GM18868 (cell line): ENCODE measurements at regions not wholly inside any gene's neighbourhood (a gene's known extent, or its start where the extent isn't known, plus 50 kb on each side); places are given as distances from the start of the nearest gene placed in this dataset.

Experiments used
- ATAC-seq: cut with Tn5 transposase; IDR thresholded peaks from one replicate; pipeline ENCODE4 v1.9.1; 2021; ENCODE audit warnings: mild to moderate bottlenecking, moderate library complexity; ENCODE audit not compliant: unreplicated experiment

DNA sequence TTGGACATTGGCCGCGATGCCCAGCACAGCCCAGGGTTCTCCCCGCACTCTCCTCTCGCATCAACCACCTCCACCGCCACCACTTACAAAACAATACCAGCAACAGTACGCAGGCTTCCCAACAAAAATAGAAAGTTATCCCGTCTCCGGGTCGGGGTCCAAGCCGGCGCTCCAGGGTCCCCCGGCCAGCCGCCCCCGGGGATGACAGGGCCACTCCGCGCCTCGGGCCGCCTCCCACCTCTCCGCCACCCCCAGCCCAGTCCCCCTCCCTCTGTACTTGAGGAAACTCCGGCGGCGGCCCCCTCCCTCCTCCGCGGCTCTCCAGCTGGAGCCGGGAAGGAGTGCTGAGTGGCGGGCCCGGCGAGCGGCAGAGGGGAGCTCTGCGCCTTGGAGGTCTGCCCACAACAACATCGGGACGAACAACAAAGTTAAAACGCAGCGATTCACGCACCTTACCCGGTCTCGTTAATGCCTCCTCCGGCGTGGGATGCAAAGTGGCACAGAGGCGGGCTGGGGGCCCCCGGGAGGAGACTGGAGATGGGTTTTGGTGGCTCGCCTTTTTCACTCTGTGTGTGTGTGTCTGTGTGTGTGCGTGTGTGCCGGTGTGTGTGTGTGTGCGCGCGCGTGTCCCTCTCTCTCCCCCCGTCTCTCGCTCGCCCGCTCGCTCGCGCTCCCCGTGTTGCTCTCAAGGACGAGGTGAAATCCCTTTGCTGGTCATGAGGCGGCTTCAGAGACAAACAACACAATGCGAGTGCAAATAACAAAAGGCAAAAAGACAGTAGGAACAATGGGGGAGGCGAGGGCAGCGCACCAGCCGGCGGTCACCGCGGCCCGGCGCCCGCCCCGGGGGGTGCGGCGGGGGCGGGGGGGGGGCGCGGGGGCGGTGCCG, 386.8 kb downstream of the BCAT1 start:
- no peak for ATAC-seq

DNA sequence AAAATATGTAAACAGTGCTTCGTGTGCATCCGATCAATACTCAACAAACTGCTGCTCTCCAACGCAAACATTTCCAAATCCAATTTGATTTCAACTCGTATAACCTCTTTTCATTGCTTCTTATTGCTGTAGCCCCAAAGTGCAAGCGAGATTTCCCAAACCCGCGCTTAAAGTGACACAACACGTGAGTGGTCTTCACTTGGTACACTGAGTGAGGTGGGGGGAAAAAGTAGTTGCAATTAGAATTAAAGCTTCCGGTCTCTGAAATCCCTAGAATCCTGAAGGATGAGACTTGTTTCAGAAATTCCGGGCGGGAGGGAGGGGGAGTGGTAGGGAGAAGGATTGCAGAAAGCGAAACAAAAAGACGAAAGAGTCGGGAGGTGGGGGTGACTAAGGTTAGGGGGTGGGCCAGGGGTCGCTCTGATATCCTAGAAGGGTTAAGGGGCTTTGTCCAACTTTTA, 387.5 kb downstream of the BCAT1 start:
- ATAC-seq = no peak

DNA sequence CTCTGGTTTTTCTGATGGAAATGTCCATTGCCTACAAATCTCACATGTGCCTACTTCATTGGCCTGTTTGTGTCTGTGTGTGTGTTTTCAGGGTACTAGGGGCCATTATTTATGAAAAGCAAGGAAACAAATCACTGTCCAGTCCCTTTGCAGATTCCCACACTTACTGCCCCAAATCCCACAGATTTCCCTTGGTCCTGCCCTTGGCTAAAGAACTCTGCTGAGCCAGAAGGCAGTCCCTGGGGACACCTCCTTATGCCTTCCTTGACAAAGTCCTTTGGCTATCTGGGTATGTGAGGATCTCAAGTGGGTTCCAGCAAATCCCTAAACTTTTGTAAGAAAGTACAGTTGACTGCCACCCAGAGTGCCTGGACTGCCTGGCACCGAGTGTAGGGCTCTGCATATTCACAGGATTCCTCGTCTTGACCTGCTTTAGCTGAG, 388.1 kb downstream of the BCAT1 start:
- ATAC-seq = no peak

DNA sequence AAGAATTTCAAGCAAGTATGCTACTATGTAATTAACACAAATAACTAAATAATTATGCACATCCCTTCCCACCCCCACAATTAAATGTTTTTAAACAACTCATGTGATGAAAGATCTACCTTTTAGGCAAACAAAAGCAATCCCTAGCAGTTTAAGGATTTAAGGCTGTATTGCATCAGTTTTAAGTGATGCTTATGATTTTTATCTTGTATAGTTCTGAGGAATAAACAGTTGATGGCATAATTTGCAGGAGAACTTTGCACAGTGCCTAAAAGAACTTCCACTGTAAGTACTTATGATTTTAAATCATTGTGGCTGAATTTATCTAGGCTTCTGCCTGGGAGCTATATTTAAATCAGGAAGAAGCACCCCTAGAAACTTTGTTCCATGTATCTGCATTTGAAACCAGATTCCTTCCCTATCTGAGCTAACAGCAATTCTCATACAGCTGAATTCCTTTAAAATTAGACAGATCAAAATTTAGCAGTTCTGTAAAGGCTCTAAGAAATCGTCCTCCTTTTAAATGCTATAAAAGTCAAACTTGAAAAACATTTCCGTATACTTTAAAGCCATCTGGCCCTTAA, 388.6 kb downstream of the BCAT1 start:
- no peak for ATAC-seq

DNA sequence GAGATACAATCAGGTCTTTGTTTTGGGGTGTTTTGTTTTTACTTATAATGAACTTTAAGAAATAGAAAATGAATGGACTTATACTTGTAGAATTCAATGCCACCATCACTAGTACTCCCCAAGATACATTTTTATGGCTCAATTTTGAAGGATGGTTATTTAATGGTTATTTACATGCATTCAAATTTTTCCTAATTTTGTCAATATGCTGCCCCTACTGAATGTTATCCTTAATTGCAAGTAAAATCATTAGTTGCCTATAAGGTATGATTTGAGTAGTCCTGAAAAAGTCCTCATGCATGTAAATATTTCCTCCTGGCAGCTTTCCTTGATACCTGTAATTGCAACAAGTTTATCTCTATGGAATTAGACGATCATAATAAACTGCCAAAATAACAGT, 391.2 kb downstream of the BCAT1 start:
- ATAC-seq = no peak

DNA sequence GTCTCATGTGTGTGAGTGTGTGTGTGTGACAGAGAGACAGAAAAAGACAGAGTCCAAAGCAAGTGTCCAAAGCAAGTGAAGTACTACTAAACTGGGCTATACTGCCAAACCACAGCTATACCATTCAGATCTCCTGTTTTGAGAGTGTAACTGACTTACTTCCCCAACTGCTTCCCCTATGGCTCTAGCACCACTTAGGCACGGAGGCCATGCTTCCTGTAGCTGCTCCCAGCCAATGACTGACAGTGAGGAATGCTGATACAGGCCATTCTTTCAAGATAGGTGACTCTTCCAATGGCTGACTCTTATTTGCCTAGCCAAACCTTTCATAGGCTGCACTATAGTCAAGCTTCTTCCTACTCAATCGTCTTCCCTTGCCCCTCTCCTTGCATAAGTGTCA, 393.2 kb downstream of the BCAT1 start:
- ATAC-seq = no peak

DNA sequence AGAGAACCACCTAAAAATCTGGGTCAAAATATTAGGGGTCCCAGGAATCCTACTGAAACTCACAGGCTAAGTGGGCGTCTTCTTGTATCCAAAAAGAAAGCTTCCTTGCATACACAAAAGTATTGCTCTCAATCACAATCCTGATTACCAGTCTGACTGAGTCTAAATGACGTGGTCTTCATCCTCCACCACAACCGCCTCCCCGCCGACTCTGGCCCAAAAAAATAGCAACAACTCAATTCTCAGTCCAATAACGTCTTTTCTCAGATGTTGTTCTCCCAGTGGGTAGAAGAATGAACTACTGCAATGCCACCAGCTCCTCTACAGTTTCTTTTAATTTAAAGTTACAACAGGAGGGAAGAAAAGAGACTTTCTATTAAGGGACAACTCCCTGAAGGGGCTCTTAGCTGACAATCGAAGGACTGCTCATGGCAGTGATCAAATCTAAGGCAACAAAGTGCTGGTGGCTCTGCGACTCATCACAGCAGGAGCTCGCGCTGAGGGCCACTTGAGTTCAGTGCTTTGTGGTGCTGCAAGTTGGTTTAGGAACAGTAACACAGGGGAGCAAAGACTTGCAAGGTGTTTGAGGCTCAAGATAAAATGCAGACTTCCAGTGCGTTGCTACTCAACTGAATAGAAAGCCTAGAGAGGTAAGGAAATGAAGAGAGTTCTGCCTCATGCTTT, 394.1 kb downstream of the BCAT1 start:
- no peak for ATAC-seq

DNA sequence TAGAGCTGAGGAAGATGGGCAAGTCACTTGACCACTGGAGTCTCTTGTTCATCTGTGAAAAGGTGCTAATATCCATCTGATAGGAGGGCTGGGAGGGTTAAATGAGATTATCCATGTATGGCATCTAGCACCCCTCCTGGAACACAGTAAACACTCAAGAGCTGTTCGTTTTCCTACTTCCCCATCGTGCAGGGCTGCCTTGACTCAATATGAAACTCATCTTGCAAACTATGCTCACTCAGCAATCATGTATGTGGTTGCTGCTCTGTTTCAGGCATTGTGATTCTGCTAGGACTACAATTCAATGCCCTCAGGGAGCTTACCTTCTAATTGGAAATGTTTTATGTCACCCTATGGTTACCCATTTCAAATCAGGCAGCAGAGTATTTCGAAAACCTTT, 395.6 kb downstream of the BCAT1 start:
- no peak for ATAC-seq

DNA sequence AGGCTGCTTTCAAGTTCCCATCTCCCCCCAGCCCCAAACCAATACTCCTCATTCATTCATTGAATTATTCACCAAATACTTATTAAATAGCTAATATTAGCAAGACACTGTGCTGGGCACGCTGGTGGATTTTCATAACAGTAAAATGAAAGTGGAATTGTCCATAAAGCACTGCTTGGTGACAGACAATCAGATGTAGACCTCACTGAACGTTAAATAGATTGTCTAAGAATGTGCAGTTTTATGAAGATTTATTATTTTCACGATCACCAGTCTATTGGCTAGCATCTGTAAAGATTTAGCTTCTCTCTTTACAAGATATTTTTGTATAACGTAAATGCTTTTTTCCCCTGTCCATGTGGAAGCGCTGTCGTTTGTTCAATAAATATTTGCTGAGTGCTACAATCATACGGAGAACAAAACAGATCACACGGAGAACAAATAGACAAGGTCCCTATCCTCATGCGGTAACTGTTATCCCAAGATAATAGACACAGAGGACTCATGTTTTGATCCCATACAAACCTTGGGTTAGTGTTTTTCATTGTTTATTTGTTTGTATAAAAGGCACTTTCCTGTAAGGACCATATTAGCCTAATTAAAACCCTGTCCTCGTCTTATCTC, 397.6 kb downstream of the BCAT1 start:
- ATAC-seq = no peak

DNA sequence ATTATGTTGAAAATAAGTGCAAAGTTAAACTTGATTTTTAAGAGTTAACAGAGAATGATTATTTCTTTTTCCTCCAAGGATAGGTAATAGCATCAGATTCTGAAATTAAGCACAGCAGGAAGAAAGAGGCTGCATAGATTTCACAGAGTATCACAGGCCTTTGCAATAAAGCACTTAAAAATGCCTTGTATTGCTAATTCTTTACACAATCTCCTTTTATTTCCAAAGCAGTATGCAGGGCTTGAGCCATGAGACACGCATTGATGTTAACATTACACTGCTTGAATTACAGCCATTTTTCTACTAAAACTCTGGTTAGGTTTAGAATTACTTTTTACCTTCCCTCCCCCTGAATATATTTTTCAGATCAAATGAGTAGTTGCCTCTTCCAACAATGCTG, 398.3 kb downstream of the BCAT1 start:
- ATAC-seq = no peak

DNA sequence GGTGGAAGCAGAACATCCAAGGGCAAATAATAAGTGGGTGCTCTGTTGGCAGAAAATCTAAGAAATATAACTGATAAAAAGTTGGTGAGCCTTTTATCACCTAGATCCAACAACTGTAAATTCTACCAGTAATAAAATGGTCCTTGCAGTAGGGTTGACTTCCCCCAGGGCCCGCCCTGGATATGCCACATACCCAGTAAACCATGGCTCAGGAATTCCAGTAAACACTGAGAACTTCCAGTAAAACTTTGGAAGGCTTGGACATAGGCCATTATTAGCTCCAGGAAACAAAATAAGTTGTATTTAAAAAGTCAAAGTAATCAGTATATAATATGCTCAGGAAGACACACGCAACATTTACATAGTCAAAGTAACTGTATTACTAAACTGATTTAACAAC, 402.2 kb downstream of the BCAT1 start:
- no peak for ATAC-seq

DNA sequence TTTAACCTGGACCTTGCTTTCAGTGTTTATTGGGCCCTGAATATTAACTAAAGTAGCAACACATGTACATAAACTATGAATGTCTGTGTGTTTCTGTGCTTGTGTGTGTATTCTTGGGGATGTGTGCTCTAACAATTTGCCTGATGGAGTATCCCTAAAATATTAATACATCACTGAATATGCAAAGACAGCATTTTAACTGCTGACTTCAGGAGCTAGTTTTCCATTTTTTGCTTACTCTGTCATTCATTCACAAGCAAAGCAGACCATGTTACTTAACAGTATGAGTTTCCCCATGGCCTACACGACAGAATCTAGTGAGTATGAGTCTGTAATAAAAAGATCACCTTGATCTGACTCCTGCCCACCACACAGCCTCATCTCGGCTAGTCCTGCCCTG, 402.8 kb downstream of the BCAT1 start:
- no peak for ATAC-seq

DNA sequence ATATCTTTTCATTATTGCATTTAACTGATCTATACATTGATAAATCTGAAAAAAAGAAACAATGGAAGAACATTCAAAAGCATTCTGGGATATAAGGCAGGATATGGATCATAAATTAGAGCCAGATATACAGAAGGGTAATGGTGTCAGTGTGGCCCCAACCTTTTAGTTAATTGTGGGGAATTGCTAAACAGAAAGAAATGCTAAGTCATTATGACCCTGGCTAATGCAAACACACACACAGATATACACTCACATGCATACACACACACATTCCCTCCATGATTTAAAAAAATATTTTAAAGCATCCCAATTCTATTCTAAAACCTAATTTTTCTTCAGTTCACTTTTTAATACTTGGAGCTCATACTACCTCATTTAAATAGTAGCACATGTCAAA, 404.5 kb downstream of the BCAT1 start:
- ATAC-seq = no peak

DNA sequence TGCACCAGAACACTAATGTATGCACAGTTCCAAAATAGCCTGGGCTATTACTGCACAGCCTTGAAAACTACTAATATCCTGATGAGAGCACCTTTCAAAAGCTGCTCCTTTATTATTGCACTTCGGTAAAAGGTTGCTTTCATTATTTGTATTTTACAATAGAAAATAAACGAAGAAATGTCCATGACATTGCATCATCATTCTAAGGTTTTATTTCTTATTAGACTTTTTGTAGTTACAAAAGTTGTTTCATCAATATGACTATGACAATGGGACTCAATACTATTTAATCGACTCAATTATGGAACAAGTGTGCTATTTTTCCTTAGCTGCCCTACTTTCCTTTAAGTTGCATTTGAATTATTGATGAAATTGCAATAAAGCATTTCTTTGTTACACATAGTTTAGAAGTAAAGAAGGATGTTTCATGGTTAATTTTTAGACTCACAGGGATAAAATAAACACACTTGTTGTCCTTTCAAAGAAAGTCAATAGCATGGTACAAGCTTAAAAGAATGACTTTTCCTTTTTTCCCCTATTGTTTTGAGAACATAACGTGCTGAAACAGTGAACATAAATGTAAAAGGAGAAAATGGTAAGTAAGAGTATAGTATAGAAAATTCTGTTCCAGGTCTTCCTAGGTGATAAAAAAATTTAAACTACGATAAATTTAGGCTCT, 407.6 kb downstream of the BCAT1 start:
- ATAC-seq = no peak

DNA sequence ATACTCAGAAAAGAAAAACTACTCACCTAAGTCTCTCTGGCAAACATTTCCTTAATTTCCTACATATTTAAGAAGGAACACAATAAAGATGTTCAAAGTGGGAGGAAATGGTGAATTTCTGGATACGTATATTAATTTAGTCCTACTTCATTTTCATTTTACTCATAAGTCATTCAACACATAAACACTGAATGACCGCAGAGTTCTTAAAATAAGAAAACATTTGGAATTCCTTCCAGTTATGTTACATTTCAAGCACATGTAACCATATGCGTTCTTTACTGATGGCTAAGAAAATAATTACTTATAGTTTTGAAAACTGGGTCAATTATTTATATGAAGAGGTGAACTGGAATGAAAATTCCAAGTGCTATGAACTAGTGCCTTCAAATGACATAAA, 409.3 kb downstream of the BCAT1 start:
- no peak for ATAC-seq

DNA sequence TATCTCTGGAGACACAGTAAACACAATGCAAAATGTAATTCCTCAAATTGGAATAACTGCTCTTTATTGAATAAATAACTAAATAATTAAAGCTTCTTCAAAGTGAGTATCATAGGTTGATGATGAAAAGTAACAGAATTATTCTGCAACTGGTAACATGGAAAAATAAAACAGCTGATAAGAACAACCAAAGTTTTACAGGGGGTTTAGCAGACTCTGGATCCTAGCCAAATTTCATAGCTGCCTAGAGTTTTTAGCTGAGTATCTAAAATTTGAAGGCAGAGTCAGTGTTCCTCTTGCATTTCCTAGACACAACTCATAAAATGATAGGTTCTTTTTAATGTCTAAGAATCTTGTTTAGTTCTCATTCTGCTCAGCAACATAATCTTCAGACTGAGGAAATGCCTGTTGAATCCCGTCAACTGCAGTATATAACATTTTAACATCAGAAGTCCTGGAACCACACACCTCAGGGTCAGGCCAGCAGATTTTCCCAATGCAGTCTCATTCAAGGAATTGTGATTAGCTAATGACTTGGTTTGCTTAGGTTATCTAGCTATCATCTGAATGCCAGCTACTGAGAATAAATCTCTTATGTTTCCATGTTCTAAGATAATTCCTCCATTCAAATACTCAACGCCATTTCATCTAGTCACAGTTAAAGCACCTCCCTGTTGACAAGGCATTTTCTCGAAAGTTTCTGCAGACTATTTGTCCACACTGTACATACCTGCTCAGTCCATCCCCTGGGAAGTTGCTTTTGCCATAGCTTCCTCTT, 411.6 kb downstream of the BCAT1 start:
- no peak for ATAC-seq

DNA sequence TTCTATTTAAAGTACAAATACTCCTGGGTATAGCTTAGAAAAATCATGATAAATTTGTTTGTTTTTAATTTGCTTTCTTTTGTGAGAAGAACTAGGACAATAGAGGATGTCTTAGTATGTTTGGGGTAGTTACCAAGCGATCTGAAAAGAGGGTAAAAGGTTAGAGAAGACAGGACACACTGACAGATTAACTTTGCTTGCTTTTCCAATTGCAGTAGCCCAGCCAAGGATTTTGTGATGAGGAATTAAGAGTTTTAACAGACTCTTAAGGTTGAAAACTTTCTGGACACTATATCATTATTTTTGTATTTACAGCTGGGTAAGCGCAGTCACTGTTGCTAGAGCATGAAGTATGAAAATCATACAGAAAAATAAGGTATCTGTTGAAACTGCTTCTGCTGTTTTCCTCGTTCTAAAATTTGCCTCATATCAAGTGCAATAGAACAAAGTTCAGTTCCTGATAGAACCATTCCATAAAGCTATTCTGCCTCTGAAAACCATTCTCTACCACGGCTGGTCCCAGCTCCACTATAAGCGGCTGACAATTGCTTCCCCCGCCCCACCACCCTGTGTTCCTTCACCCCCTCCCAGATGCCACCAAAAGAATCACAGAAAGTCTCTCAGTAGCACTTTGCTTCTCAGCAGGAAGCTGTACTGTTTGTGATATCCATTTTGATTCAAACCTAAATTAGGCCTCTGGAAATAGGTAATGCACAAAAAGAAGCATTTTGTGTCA, 413.4 kb downstream of the BCAT1 start:
- ATAC-seq = no peak

DNA sequence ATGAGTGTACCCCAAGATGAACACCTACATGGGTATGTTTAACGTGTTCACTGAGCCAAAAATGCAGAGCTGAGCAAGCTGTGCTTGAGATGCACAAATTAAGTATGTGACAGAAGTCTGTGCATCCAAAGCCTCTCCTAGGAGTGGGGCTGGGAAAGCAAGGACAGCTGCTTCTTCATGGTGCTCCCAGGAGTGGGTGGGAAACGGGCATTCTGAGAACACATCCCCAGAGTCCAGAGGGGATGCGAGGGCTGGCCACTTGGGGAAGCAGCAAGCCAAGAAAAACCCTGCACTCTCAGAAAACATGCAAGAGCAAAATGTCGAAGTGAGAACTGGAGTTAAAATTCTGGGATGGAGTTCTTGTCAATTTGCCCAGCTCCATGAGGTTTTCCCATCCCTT, 414.3 kb downstream of the BCAT1 start:
- ATAC-seq = no peak

DNA sequence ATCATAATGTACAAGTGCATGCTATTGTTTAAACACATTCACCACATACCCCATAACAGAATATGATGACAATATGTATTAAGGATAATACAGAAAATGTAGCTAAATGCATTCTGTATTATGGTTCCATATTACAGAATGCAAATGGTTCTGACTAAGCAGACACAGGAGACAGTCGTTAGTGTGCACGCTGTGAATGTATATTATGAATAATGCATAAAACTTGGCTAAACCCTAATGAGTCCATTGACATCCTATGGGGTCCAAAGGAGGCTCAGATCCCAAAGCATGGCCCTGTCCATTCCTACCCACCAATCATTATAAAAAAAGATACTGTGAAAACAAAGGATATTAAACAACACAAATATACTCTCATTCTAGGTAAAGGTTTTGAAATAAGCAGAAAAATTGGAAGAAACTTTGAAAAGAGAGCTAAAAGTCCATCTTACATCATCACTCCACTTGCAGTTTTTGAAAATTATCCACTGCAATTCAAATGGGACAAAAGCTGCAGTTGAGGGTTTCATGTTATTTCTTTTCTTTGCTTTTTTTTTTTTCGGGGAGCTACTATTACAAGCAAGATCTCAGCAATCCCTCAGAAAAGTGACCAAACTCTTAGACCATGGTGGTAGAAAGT, 415.1 kb downstream of the BCAT1 start:
- ATAC-seq = no peak
